ENCODE measurements at regions not wholly inside any gene's neighbourhood (a gene's known extent, or its start where the extent isn't known, plus 50 kb on each side); places are given as distances from the start of the nearest gene placed in this dataset.

- DNase-seq, result no peak
Observed at GRCh38 chr3:35336601-35337000, 302.7 kb upstream of the ARPP21 start.

GRCh38 chr3:35338186-35338585, 301.1 kb upstream of the ARPP21 start:
- DNase-seq, result no peak

- no peak for DNase-seq
Observed at GRCh38 chr3:35380196-35380595, 259.1 kb upstream of the ARPP21 start.

GRCh38 chr3:35383216-35383615, 256.1 kb upstream of the ARPP21 start:
- DNase-seq, result no peak

GRCh38 chr3:35383719-35384555, 255.4 kb upstream of the ARPP21 start:
- DNase-seq, result peak; percentile 90

GRCh38 chr3:35385271-35385670, 254.1 kb upstream of the ARPP21 start:
- DNase-seq, result no peak

- peak; percentile 26 for DNase-seq
Observed at GRCh38 chr3:35389907-35390306, 249.4 kb upstream of the ARPP21 start.

- no peak for DNase-seq
Observed at GRCh38 chr3:35392187-35392586, 247.1 kb upstream of the ARPP21 start.

- peak; percentile 96 for DNase-seq
Observed at GRCh38 chr3:35393901-35394799, 245.2 kb upstream of the ARPP21 start.

GRCh38 chr3:35394905-35395304, 244.4 kb upstream of the ARPP21 start:
- DNase-seq, result no peak

GRCh38 chr3:35401671-35402070, 237.7 kb upstream of the ARPP21 start:
- DNase-seq, result no peak

GRCh38 chr3:35404571-35404970, 234.8 kb upstream of the ARPP21 start:
- DNase-seq, result no peak

- DNase-seq, result no peak
Observed at GRCh38 chr3:35408882-35409281, 230.4 kb upstream of the ARPP21 start.

GRCh38 chr3:35409991-35410390, 229.3 kb upstream of the ARPP21 start:
- DNase-seq, result no peak

GRCh38 chr3:35413483-35413882, 225.8 kb upstream of the ARPP21 start:
- no peak for DNase-seq

GRCh38 chr3:35417080-35417479, 222.2 kb upstream of the ARPP21 start:
- no peak for DNase-seq

- DNase-seq, result no peak
Observed at GRCh38 chr3:35422101-35422500, 217.2 kb upstream of the ARPP21 start.

- DNase-seq, result no peak
Observed at GRCh38 chr3:35422836-35423601, 216.3 kb upstream of the ARPP21 start.

- no peak for DNase-seq
Observed at GRCh38 chr3:35426366-35426958, 212.9 kb upstream of the ARPP21 start.

- no peak for DNase-seq
Observed at GRCh38 chr3:35437381-35437780, 201.9 kb upstream of the ARPP21 start.

- no peak for DNase-seq
Observed at GRCh38 chr3:35438101-35438500, 201.2 kb upstream of the ARPP21 start.

- no peak for DNase-seq
Observed at GRCh38 chr3:35439663-35440062, 199.7 kb upstream of the ARPP21 start.

- no peak for DNase-seq
Observed at GRCh38 chr3:35440826-35441225, 198.5 kb upstream of the ARPP21 start.

Data from NCI-H2171 treated with DMSO at 0.1 percent for 48 hours (cell line).